ENCODE measurements at regions not wholly inside any gene's neighbourhood (a gene's known extent, or its start where the extent isn't known, plus 50 kb on each side); places are given as distances from the start of the nearest gene placed in this dataset.

- peaks cover 27% of the 10 kb centered on the region for H3K9me3 Mint-ChIP-seq
- no peaks in the 10 kb centered on the region for H3K36me3 Mint-ChIP-seq (ENCODE audit: low read depth)
- no peak overlapping the region for H3K4me3 Mint-ChIP-seq
- peaks cover 3% of the 10 kb centered on the region for H3K27me3 Mint-ChIP-seq (ENCODE audit: low read depth, poor library complexity)
- H3K27ac Mint-ChIP-seq = no peak overlapping the region
- H3K4me1 Mint-ChIP-seq = no peaks in the 10 kb centered on the region
- no peak for DNase-seq
- TF ChIP-seq CTCF (IDR thresholded peaks at IDR 0.05) = no peak
These were observed 545.5 kb downstream of the UQCRFS1 start for GRCh38 chr19:28667348-28667977.

DNA sequence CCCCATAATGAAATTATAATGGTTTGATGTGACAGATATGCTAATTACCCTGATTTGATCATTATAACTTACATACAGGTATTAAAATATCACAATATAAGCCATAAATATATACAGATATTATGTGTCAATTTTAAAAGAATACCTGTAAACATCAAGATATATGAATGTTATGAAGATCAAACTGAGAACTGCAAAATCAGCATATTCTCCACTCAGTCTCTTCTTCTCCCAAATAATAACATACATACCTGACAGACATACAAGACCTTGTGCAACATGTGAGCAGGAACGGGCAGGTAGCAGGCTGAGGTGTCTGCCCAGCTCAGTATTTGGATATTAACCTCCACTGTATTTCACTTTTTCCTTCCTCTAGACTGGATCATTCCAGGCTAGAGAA, 547.2 kb downstream of the UQCRFS1 start:
- H3K36me3 Mint-ChIP-seq (ENCODE audit: low read depth) = no peaks in the 10 kb centered on the region
- no peak for DNase-seq
- H3K27me3 Mint-ChIP-seq (ENCODE audit: low read depth, poor library complexity) = peaks cover 3% of the 10 kb centered on the region
- no peak overlapping the region for H3K27ac Mint-ChIP-seq
- TF ChIP-seq CTCF (IDR thresholded peaks at IDR 0.05) = no peak
- H3K4me3 Mint-ChIP-seq = no peak overlapping the region
- peaks cover 32% of the 10 kb centered on the region for H3K9me3 Mint-ChIP-seq
- no peaks in the 10 kb centered on the region for H3K4me1 Mint-ChIP-seq

- peaks cover 7% of the 10 kb centered on the region for H3K4me1 Mint-ChIP-seq
- H3K36me3 Mint-ChIP-seq (ENCODE audit: low read depth) = peaks cover 6% of the 10 kb centered on the region
- H3K27me3 Mint-ChIP-seq (ENCODE audit: low read depth, poor library complexity) = peaks cover 13% of the 10 kb centered on the region
- peaks cover 36% of the 10 kb centered on the region for H3K9me3 Mint-ChIP-seq
- no peak overlapping the region for H3K4me3 Mint-ChIP-seq
- TF ChIP-seq CTCF (IDR thresholded peaks at IDR 0.05) = no peak
- no peak for DNase-seq
- H3K27ac Mint-ChIP-seq = no peak overlapping the region
These were observed 556.3 kb downstream of the UQCRFS1 start for GRCh38 chr19:28656644-28657043.

DNA sequence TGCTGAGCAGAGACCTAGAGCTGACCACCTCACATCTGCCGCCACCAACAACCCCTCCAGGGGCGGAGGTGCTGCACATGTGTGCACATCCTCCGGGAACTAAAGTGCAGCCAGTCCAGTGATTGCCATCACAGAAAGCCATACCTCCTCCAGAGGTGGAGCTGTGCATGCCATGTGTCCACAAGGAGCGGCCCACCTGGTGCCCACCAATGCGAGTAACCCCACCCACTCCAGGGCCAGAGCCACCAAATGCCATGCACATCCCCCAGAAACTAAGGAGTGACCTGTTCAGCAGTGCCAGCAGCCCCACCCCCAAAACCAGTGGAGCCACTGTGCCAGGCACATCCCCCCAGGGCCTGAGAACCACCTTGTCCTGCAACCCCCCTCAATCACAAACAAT, 557.9 kb downstream of the UQCRFS1 start:
- Mint-ChIP-seq H3K4me3 (no peak overlapping the region), H3K27ac (no peak overlapping the region), H3K36me3 (ENCODE audit: low read depth) (peaks cover 6% of the 10 kb centered on the region), H3K9me3 (peaks cover 29% of the 10 kb centered on the region), H3K27me3 (ENCODE audit: low read depth, poor library complexity) (peaks cover 13% of the 10 kb centered on the region), H3K4me1 (peaks cover 15% of the 10 kb centered on the region)
- TF ChIP-seq CTCF (IDR thresholded peaks at IDR 0.05) = no peak
- no peak for DNase-seq

GRCh38 chr19:28652765-28653164, 560.2 kb downstream of the UQCRFS1 start:
- peaks cover 11% of the 10 kb centered on the region for H3K9me3 Mint-ChIP-seq
- H3K4me1 Mint-ChIP-seq = peaks cover 15% of the 10 kb centered on the region
- peaks cover 13% of the 10 kb centered on the region for H3K27me3 Mint-ChIP-seq (ENCODE audit: low read depth, poor library complexity)
- no peak for TF ChIP-seq CTCF (IDR thresholded peaks at IDR 0.05)
- DNase-seq = no peak
- H3K36me3 Mint-ChIP-seq (ENCODE audit: low read depth) = no peaks in the 10 kb centered on the region
- H3K4me3 Mint-ChIP-seq = no peak overlapping the region
- no peak overlapping the region for H3K27ac Mint-ChIP-seq

- H3K9me3 Mint-ChIP-seq = no peaks in the 10 kb centered on the region
- no peak for TF ChIP-seq CTCF (IDR thresholded peaks at IDR 0.05)
- H3K4me1 Mint-ChIP-seq = peaks cover 42% of the 10 kb centered on the region
- H3K27ac Mint-ChIP-seq = no peak overlapping the region
- no peak overlapping the region for H3K4me3 Mint-ChIP-seq
- DNase-seq = no peak
- H3K27me3 Mint-ChIP-seq (ENCODE audit: low read depth, poor library complexity) = peaks cover 7% of the 10 kb centered on the region
- no peaks in the 10 kb centered on the region for H3K36me3 Mint-ChIP-seq (ENCODE audit: low read depth)
These were observed 566.3 kb downstream of the UQCRFS1 start for GRCh38 chr19:28646629-28647028.
